ENCODE measurements at regions not wholly inside any gene's neighbourhood (a gene's known extent, or its start where the extent isn't known, plus 50 kb on each side); places are given as distances from the start of the nearest gene placed in this dataset.

DNA sequence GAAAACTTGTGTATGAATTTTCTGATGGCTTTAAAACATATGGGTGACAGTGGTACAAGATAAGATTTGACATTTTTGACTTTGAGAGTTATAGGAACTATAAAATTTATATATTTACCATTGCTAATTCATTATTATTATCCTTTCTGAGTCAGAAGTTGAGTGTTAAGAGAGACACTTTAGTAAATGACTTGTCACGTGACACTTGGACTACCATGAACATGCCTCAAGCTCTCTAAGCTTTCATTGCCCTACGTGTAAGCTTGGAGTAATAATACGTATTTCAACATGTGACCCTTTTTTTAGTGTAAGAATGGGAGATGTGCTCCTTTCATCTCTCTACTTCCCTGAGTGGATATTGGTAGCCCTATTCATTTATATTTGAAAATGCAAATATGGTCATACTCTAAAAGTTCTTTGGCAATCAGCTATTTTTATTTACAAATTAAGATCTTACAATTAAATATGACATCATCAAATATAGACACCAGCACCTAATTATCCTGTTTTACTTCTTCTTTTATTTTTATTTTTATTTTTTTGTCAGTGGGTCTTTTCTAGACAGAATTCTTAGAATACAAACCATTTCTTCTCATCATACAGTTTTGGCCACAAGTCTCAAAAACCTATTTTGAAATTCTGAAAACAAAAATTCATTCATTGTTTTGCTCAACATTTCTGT is 837.0 kb downstream of the PDHA2 start:
- TF ChIP-seq, protein P1, sequence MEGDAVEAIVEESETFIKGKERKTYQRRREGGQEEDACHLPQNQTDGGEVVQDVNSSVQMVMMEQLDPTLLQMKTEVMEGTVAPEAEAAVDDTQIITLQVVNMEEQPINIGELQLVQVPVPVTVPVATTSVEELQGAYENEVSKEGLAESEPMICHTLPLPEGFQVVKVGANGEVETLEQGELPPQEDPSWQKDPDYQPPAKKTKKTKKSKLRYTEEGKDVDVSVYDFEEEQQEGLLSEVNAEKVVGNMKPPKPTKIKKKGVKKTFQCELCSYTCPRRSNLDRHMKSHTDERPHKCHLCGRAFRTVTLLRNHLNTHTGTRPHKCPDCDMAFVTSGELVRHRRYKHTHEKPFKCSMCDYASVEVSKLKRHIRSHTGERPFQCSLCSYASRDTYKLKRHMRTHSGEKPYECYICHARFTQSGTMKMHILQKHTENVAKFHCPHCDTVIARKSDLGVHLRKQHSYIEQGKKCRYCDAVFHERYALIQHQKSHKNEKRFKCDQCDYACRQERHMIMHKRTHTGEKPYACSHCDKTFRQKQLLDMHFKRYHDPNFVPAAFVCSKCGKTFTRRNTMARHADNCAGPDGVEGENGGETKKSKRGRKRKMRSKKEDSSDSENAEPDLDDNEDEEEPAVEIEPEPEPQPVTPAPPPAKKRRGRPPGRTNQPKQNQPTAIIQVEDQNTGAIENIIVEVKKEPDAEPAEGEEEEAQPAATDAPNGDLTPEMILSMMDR (IDR thresholded peaks at IDR 0.05), result no peak
- no peak for TF ChIP-seq POLR2A (IDR thresholded peaks at IDR 0.05)
